GM19240 (cell line): ENCODE measurements at regions not wholly inside any gene's neighbourhood (a gene's known extent, or its start where the extent isn't known, plus 50 kb on each side); places are given as distances from the start of the nearest gene placed in this dataset.

Experiments
- DNase-seq: peaks from one replicate; pipeline ENCODE4 v3.0.0; 2011; ENCODE audit warnings: low spot score; ENCODE audit not compliant: insufficient read length

GRCh38 chr21:38957575-38958322 lies 152.0 kb downstream of the ETS2 start:
- DNase-seq, result no peak

- DNase-seq, result no peak
These were observed 151.3 kb downstream of the ETS2 start for GRCh38 chr21:38956856-38957571.

DNA sequence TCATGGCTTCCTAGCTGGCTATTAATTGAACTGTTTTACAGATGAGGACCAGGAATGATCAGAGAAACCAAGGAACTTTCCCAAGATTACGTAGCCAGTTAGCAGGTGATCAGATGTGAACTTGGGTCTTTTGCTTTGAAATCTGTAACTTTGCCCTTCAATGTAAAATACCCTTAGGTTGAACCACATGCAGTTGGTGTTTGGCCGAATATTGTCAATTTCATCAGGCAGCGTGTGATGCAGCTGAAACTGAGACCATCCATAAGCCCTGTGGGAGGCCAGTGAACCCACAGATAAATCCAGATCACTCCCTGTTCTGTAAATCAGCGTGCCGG lies 150.8 kb downstream of the ETS2 start:
- DNase-seq, result no peak

- DNase-seq, result no peak
These were observed 150.3 kb downstream of the ETS2 start for GRCh38 chr21:38956007-38956406.

DNA sequence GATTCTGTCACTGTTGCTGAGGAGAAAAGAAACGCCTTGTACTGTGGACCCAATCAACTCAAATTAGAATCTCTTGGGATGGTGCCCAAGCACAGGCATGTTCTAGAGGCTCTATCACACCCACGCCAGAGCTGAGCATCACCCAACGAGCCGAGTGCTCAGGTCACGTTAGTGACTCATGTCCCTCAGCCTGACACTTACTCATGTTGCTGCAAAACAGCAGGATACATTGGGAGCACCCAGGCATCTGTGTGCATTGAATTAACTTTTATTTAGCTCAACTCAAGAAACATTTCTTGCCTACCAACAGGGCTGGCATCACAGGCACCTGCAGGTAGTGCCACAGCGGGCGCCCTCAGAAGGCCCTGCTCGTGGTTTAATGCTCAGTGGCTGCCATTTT lies 149.8 kb downstream of the ETS2 start:
- DNase-seq, result no peak

DNA sequence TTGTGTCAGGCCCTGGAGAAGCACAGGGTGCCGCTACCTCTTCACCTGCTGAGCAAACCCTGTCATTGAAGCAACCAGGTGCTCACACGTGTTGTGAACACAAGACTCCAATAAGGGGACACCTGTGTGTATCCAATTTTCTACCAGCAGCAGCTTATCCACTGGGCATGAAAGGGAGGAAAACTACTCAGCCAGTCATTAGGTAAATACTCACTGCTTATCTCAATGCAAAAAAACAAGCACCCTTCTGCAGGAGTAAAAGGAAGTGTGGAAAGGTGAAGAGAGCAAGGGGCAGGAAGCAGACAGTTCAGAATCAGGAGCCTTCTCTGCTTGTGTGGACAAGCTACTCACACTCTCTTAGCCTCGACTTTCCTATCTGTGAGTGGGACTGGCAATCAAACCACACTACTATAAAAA lies 148.9 kb downstream of the ETS2 start:
- no peak for DNase-seq

DNA sequence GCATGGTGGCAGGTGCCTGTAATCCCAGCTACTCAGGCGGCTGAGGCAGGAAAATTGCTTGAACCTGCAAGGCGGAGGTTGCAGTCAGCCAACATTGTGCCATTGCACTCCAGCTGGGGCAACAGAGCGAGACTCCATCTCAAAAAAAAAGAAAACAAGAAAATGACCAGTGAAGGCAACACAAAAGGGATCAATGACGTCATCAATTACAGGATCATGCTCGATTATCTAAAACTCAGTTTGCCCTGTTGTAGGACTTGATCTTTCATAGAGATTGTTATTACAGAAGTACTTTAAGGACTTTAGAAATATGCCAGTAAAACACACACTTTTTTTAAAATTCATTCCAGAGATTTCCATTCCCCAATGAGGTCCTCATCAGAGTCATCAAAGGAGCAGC lies 147.8 kb downstream of the ETS2 start:
- no peak for DNase-seq

DNA sequence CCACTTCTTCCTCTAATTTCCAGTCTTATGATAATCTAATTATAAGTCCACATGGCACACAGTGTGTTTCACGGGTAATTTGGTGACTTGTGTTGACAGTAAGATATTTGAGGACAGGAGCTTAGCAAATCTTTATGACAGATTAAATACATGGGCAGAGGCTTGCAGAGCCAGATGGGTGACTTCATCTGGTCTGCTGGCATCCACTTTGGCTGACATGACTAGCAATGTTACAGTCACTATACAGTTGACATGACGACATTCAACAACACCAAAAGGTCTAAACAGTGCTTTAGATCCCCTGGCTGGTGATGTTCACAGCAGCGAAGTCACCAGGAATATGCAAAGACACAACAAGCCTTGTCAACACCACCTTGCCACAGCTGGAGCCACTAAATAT lies 147.2 kb downstream of the ETS2 start:
- DNase-seq, result no peak

- no peak for DNase-seq
These were observed 145.5 kb downstream of the ETS2 start for GRCh38 chr21:38951095-38951730.

DNA sequence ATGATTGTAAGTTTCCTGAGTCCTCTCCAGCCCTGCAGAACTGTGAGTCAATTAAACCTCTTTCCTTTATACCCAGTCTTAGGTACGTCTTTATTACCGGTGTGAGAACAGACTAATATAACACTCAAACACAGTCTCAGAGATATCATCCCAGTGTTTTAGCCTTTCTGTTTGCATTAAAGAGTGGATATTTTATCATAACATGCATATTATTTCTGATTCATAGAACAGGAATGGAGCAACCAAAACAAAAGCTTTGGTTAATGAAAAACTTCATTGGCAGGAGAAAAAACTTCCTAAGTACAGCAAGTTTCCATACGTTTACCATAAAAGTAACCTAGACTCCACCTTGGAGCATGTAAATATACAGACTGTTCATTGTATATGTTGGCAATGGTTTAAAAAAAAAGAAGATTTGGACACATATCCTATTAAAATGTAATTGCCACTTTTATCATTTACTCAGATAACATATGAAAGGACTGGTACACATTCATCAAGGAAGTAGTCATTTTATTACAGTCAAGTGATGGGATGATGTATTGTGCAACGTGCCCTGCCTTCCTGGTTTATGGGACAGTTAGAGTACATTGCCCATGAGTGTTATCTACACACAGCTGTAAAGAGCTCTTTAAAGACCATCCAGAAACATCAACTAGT lies 144.8 kb downstream of the ETS2 start:
- DNase-seq, result no peak

DNA sequence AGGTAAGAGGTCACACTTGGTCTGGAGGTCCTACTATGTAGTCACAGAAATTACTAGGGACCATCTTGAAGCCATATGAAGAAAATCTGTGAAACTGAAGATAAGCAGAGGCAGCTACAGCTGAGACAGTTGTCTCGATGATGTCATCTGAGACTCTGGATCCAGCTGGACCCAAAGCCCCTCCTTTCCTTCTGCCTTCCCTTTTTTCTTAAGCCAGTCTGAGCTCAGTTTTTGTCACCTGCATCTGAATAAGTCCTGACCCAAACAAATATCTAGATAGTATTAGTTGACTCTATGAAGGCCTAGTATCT lies 143.3 kb downstream of the ETS2 start:
- DNase-seq, result no peak

DNA sequence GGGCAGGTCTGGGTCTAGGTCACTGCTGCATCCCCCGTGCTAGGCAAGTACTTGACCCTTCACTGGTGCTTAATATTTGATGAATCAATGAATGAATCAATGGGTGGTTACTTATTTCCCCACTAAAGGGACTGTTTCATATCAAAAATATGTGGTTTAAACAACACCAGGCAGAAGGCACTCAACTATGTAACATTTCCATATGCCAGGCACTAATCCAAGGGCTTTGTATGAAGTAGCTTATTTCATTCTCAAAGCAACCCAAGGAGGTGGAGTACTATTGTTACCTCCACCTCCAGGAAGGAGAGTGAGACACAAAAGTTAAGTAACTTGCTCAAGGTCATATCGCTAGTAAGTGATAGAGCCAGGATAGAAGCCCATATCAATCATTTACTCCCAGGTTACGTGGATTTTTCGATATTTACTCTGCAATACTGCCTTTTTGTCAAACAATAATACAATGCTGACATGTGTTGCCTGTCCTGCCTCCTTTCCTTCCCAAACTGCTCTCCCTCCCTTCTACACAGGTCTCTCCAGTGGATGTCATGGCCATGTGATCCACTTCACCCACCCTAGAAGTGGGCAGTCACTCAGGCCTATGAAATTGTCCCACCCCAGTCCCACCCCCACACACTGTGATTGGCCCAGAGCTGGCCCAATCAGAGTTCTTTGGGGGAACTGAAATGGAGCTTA lies 142.8 kb downstream of the ETS2 start:
- DNase-seq, result no peak

GRCh38 chr21:38945545-38946245 lies 140.0 kb downstream of the ETS2 start:
- no peak for DNase-seq

DNA sequence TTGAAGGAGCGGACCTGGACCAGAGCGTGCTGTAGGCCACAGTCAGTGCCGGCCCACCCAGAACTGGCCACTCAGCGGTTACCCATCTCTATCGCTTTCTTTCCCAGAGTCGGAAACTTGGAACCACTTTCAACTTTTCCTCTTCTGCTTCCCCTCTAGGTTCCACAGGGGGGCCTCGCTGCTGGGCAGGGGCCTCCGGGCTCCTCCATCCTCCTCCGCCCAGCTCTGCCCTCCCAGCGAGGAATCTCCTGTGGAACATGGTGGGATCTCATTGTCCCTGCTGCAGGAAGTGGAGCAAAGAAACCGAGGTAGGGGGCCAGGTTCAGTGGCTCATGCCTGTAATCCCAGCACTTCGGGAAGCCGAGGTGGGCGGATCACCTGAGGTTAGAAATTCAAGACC lies 139.2 kb downstream of the ETS2 start:
- DNase-seq, result no peak

DNA sequence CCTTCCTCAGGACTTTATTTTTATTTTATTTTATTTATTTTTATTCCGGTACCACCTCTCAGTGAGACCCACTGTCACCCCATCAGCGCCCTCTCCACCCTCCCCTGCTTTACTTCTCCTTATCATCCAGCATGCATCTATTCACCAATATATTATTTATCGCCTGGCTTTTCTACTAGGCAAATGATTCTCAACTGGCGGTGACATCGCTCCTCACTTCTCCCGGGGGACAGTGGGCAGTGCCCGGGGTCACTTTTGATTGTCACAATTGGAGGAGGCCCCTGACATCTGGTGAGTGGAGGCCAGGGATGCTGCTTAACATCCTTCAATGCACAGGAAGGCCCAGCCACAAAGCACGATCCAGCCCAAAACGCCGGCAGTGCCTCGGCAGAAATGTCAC lies 138.7 kb downstream of the ETS2 start:
- DNase-seq, result no peak

DNA sequence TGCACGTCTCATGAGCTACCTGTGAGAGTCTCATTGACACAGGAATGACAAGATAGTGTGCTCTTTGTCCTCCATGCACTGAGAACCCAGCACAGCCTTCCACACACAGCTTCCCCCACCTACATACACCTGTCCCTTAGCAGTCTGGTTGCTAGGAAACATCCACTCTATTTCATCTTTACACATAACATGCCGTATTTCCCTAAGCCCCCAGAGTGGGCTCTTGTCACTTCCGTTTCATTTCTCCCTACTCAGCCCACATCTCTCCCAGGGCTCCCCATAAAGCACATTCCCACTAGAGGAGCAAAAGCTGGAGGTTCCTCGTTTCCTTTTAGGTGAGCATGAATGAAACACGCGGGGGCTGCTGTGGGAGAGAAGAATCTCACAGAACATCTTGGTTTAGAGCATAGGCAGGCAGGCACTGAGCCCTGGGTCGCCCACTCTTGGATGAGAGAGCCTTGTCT lies 137.1 kb downstream of the ETS2 start:
- no peak for DNase-seq

DNA sequence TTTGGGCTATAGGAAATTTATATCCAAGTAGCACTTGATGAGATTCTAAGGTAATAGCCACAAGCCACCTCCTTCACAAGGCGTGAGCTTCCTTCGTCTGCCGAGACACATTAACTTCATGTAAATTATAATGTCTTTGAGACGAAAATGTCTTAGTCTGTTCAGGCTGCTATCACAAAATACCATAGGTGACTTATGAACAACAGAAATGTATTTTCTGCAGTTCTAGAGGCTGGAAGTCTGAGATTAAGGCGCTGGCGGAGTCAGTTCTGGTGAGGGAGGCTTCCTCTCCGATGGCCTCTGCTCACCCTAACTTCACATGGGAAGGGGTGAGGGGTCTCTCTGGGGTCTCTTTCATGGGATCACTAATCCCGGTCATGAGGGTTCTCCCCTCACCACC lies 133.0 kb downstream of the ETS2 start:
- DNase-seq, result no peak

DNA sequence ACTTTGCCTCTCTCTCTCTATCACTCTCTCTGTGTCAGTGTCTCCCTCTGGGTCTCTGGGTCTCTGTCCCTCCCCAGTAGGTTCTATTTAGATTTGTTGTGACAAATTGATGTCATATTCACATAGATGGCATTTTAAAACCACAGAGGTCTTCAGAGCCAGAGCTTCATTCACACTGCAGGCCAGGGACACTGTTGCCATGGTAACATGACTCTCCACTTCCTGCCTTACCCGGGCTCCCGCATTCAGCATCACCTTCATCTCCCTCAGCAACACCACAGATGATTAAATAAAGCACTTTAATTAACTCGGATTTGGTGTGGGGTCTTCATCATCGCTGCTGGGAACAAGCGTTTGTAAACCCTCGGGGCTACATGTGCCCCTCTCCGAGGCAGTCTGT lies 132.6 kb downstream of the ETS2 start:
- no peak for DNase-seq

GRCh38 chr21:38937844-38938243 lies 132.1 kb downstream of the ETS2 start:
- DNase-seq, result no peak

GRCh38 chr21:38937286-38937790 lies 131.6 kb downstream of the ETS2 start:
- DNase-seq, result no peak

DNA sequence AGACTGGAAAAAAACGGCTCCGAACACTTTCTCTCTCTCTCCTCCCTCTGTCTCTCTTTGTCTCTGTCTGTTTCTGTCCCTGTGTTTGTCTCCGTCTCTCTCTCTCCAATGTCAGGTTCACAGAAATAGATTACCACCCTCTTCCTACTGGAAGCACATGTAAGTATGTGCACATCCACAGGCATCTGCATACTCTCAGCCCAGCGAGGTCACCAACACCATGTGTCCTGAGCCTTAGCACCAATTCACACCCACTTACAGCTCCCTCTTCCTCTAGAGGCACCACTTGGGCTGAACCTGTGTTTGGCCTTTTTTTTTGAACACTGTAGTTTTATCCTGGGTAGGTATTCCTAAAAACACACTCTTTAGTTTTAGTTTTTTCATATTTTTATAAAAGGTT lies 130.5 kb downstream of the ETS2 start:
- DNase-seq, result no peak
